HUES6 (cell line): ENCODE measurements at regions not wholly inside any gene's neighbourhood (a gene's known extent, or its start where the extent isn't known, plus 50 kb on each side); places are given as distances from the start of the nearest gene placed in this dataset.
"Not testable (repeated sequence)": the region's sequence is repeated elsewhere in the genome, so short reads cannot be mapped to it uniquely, and the experiment has no call there.

Experiments
- H3K27ac ChIP-seq: 2 replicates; pipeline ENCODE4 v1.7.0; 2013; ENCODE audit warnings: low read depth, mild to moderate bottlenecking, low read length, inconsistent platforms
- H3K27me3 ChIP-seq: 2 replicates; pipeline ENCODE4 v1.6.1; 2013; ENCODE audit warnings: low read length; ENCODE audit not compliant: control insufficient read depth, insufficient read depth
- H3K36me3 ChIP-seq: 2 replicates; pipeline ENCODE4 v1.6.1; 2013; ENCODE audit warnings: low read length; ENCODE audit not compliant: control insufficient read depth, insufficient read depth
- H3K4me1 ChIP-seq: 2 replicates; pipeline ENCODE4 v1.6.1; 2013; ENCODE audit warnings: low read length; ENCODE audit not compliant: control insufficient read depth, insufficient read depth
- H3K4me3 ChIP-seq: 2 replicates; pipeline ENCODE4 v1.5.1; 2013; ENCODE audit warnings: low read depth, low read length
- H3K9ac ChIP-seq: one replicate; pipeline ENCODE4 v1.6.1; 2013; ENCODE audit warnings: mild to moderate bottlenecking, low read length
- H3K9me3 ChIP-seq: 2 replicates; pipeline ENCODE4 v1.6.1; 2013; ENCODE audit warnings: low read depth, low read length; ENCODE audit not compliant: control insufficient read depth, insufficient read depth

GRCh38 chr19:5290336-5291262 lies 50.0 kb downstream of the PTPRS start:
- H3K27ac ChIP-seq = no peak overlapping the region
- H3K9me3 ChIP-seq = no peaks in the 10 kb centered on the region
- H3K36me3 ChIP-seq = peaks cover 8% of the 10 kb centered on the region
- H3K27me3 ChIP-seq = no peaks in the 10 kb centered on the region
- no peak overlapping the region for H3K4me3 ChIP-seq
- peaks cover 28% of the 10 kb centered on the region for H3K4me1 ChIP-seq
- H3K9ac ChIP-seq = no peak overlapping the region

- H3K27me3 ChIP-seq = no peaks in the 10 kb centered on the region
- peaks cover 21% of the 10 kb centered on the region for H3K4me1 ChIP-seq
- peaks cover 17% of the 10 kb centered on the region for H3K36me3 ChIP-seq
- H3K4me3 ChIP-seq = no peak overlapping the region
- no peaks in the 10 kb centered on the region for H3K9me3 ChIP-seq
- no peak overlapping the region for H3K9ac ChIP-seq
- no peak overlapping the region for H3K27ac ChIP-seq
Measured at GRCh38 chr19:5289060-5289990, 51.3 kb downstream of the PTPRS start.

GRCh38 chr19:5288347-5288739 lies 52.3 kb downstream of the PTPRS start:
- Histone ChIP-seq H3K27ac (no peak overlapping the region), H3K4me1 (peaks cover 18% of the 10 kb centered on the region; the same call in 1 of the 2 replicates), H3K27me3 (no peaks in the 10 kb centered on the region), H3K9me3 (no peaks in the 10 kb centered on the region), H3K9ac (no peak overlapping the region), H3K36me3 (peaks cover 17% of the 10 kb centered on the region), H3K4me3 (no peak overlapping the region)

- H3K4me1 ChIP-seq = peaks cover 13% of the 10 kb centered on the region; the same call in 1 of the 2 replicates
- no peaks in the 10 kb centered on the region for H3K9me3 ChIP-seq
Measured at GRCh38 chr19:5287066-5287465, 53.5 kb downstream of the PTPRS start.

GRCh38 chr19:5286465-5287029 lies 54.1 kb downstream of the PTPRS start:
- H3K36me3 ChIP-seq = peaks cover 17% of the 10 kb centered on the region
- peaks cover 10% of the 10 kb centered on the region; the same call in 1 of the 2 replicates for H3K4me1 ChIP-seq

More at GRCh38 chr19:5287066-5287465, 53.5 kb downstream of the PTPRS start:
- Histone ChIP-seq H3K9ac (no peak overlapping the region), H3K4me3 (no peak overlapping the region), H3K27ac (no peak overlapping the region), H3K27me3 (no peaks in the 10 kb centered on the region), H3K36me3 (peaks cover 17% of the 10 kb centered on the region)

GRCh38 chr19:5285955-5286354 lies 54.7 kb downstream of the PTPRS start:
- H3K4me1 ChIP-seq = peaks cover 5% of the 10 kb centered on the region; the same call in 1 of the 2 replicates
- H3K27me3 ChIP-seq = no peaks in the 10 kb centered on the region
- H3K27ac ChIP-seq = no peak overlapping the region
- H3K36me3 ChIP-seq = peaks cover 17% of the 10 kb centered on the region
- H3K4me3 ChIP-seq = no peak overlapping the region
- H3K9me3 ChIP-seq = no peaks in the 10 kb centered on the region
- no peak overlapping the region for H3K9ac ChIP-seq

More at GRCh38 chr19:5286465-5287029, 54.1 kb downstream of the PTPRS start:
- H3K27ac ChIP-seq = no peak overlapping the region
- H3K9ac ChIP-seq = no peak overlapping the region
- H3K9me3 ChIP-seq = no peaks in the 10 kb centered on the region
- no peaks in the 10 kb centered on the region for H3K27me3 ChIP-seq
- no peak overlapping the region for H3K4me3 ChIP-seq

GRCh38 chr19:5285311-5285710 lies 55.3 kb downstream of the PTPRS start:
- H3K9me3 ChIP-seq = no peaks in the 10 kb centered on the region
- no peak overlapping the region for H3K4me3 ChIP-seq
- no peaks in the 10 kb centered on the region for H3K27me3 ChIP-seq
- H3K27ac ChIP-seq = no peak overlapping the region
- H3K36me3 ChIP-seq = peaks cover 17% of the 10 kb centered on the region
- no peak overlapping the region for H3K9ac ChIP-seq
- peaks cover 2% of the 10 kb centered on the region; the same call in 1 of the 2 replicates for H3K4me1 ChIP-seq

- Histone ChIP-seq H3K9me3 (no peaks in the 10 kb centered on the region), H3K9ac (no peak overlapping the region), H3K4me1 (no peaks in the 10 kb centered on the region; the same call in 1 of the 2 replicates), H3K27ac (no peak overlapping the region), H3K36me3 (peaks cover 19% of the 10 kb centered on the region), H3K4me3 (no peak overlapping the region), H3K27me3 (no peaks in the 10 kb centered on the region)
Measured at GRCh38 chr19:5282901-5283300, 57.7 kb downstream of the PTPRS start.

- Histone ChIP-seq H3K27ac (no peak overlapping the region), H3K9ac (no peak overlapping the region), H3K9me3 (no peaks in the 10 kb centered on the region)
Measured at GRCh38 chr19:5281588-5281987, 59.0 kb downstream of the PTPRS start.

GRCh38 chr19:5275668-5276067 lies 64.9 kb downstream of the PTPRS start:
- not testable (repeated sequence) for H3K27me3 ChIP-seq, H3K9ac ChIP-seq, H3K27ac ChIP-seq, H3K9me3 ChIP-seq, H3K4me3 ChIP-seq, H3K4me1 ChIP-seq
- H3K36me3 ChIP-seq = peaks cover 34% of the 10 kb centered on the region

More at GRCh38 chr19:5281588-5281987, 59.0 kb downstream of the PTPRS start:
- H3K4me3 ChIP-seq = no peak overlapping the region
- no peaks in the 10 kb centered on the region for H3K27me3 ChIP-seq
- peaks cover 19% of the 10 kb centered on the region for H3K36me3 ChIP-seq
- H3K4me1 ChIP-seq = no peaks in the 10 kb centered on the region; the same call in 1 of the 2 replicates
